ENCODE measurements at regions not wholly inside any gene's neighbourhood (a gene's known extent, or its start where the extent isn't known, plus 50 kb on each side); places are given as distances from the start of the nearest gene placed in this dataset.
"Not testable (repeated sequence)": the region's sequence is repeated elsewhere in the genome, so short reads cannot be mapped to it uniquely, and the experiment has no call there.

- DNase-seq = no peak
These were observed 515.4 kb downstream of the NEBL start for GRCh38 chr10:20381761-20382160.

DNA sequence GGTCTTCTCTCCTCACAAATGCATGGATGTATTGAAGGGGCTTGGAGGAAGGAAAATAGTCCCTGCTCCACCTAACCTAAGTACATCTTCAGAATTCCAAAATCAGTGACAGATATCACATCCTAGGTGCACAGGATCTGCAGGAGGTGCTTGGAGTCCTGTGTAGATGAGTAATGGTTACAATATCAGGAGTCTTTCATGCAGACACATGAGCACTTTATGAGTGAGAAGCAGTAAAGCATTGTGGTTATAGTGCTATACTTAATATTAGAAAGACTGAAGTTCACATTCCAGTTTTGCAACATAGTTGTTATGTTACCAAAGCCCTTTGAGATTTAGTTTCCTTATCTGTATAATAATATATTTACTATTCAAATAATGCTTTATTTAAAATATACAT, 516.7 kb downstream of the NEBL start:
- DNase-seq = no peak

DNA sequence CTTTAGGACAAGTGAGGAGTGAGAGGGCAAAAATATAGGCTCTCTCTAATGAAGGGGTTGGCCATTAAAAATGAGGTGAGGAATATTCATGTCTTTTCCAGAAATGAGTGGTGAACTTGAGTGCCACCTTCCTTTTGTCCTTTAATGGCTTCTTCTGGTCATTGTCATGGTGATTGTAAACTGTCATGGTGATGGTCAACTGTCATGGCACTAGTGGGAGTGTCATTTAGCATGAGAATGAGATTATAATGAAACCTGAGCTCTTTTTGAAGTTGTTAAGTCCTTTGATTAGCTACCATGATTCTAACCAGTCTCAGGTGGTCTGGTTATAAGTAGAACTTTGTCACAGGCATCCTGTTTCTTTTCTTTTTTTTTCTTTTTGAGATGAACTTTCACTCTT, 524.4 kb downstream of the NEBL start:
- DNase-seq = no peak

DNA sequence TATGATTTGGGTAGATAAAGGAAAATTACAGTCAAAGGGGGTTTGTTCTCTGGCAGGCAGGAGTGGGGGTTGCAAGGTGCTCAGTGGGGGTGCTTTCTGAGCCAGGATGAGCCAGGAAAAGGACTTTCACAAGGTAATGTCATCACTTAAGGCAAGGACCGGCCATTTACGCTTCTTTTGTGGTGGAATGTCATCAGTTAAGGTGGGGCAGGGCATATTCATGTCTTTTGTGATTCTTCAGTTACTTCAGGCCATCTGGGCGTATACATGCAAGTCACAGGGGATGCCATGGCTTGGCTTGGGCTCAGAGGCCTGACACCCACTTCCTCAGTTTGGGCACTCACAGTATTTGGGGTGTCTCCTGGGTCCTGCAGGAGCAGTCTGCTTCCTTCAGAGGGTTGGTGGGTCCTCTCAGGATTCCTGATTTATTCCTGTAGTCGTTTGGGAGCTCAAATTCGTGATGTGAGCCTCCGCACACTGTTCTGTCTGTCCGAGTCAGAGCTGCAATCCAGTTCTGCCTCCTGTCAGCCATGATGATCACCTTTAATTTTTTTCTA, 526.1 kb downstream of the NEBL start:
- DNase-seq = not testable (repeated sequence)

- DNase-seq = no peak
These were observed 527.0 kb downstream of the NEBL start for GRCh38 chr10:20369863-20370736.

- no peak for DNase-seq
These were observed 533.4 kb downstream of the NEBL start for GRCh38 chr10:20363684-20364083.

DNA sequence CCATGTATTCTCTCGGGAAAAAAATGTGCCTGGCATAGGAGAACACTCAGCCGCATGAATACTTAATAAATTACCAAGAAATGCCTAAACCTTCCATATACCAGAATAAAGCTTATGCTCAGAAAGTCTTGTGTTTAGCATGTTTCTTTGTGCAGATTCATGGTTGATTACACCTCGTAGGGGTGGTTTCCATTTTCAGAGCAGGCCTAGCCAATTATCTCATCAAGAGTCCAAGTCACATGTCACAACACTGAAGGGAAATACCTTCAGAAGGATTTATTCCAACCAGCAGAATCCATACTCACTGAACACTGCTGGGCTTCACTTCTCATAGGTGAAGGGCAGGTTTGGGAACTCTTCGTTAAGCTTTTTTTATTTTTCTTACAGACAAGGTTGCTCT, 539.7 kb downstream of the PLXDC2 start:
- DNase-seq = no peak

- no peak for DNase-seq
These were observed 538.8 kb downstream of the PLXDC2 start for GRCh38 chr10:20355011-20355410.

GRCh38 chr10:20354166-20354565, 537.9 kb downstream of the PLXDC2 start:
- DNase-seq = no peak

- no peak for DNase-seq
These were observed 534.3 kb downstream of the PLXDC2 start for GRCh38 chr10:20350509-20350908.

DNA sequence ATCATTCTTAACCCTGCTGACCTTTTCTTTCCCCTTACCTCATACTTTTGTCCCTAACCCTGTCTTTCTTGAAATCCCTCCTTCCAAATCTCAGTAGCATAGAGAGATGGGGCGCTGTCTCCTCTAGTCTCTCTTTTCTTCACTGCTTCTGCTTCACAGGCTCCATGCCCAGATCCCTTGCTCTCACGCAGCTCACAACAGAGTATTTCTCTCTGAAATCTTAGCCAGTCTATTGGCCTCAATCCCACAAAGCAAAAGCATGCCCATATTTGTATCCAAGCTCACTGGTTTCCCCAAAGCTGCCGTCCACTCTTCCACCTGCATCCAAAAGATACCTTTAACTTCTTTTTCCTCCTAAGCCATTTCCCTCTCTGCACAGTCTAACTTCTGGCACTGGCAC, 526.8 kb downstream of the PLXDC2 start:
- no peak for DNase-seq

Measured in hematopoietic multipotent progenitor cell treated with erythropoietin and hydrocortisone succinate and interleukin-3 and kit ligand, for 8 days (in vitro differentiated cells).